Prostate gland (tissue), 2 donors: ENCODE measurements at regions not wholly inside any gene's neighbourhood (a gene's known extent, or its start where the extent isn't known, plus 50 kb on each side); places are given as distances from the start of the nearest gene placed in this dataset.

ENCODE experiments used
- CTCF ChIP-seq, 4 experiments: fragments of 200-600 bp in 2 of 4; fragments of 450-650 bp in 2 of 4; sonication (generic) in 2 of 4; IDR thresholded peaks; 1 replicate in 3 of 4; 2 replicates in 1 of 4; pipeline ENCODE4 v1.5.1; 2016 to 2019; ENCODE audit warnings: antibody characterized with exemption in 4 of 4, mild to moderate bottlenecking in 2 of 4, moderate library complexity in 2 of 4
- POLR2AphosphoS5 ChIP-seq: sonication (generic); formaldehyde crosslinking; IDR thresholded peaks from one replicate; pipeline ENCODE4 v1.6.1; 2017; ENCODE audit warnings: antibody characterized with exemption

GRCh38 chr10:107814865-107815487 lies 650.5 kb upstream of the SORCS1 start:
- TF ChIP-seq CTCF (IDR thresholded peaks at IDR 0.05) (peak in 2 of 4 experiments; percentile 24 to 33), POLR2AphosphoS5 (no peak)
